H54 (cell line): ENCODE measurements at regions not wholly inside any gene's neighbourhood (a gene's known extent, or its start where the extent isn't known, plus 50 kb on each side); places are given as distances from the start of the nearest gene placed in this dataset.

Experiments used
- DNase-seq: peaks from one replicate; pipeline ENCODE4 v3.0.0; 2011; ENCODE audit warnings: low spot score, mixed read lengths; ENCODE audit not compliant: insufficient read length
- FAIRE-seq: peaks from 3 replicates; lab custom pipeline; 2011; peaks lifted over from hg19 to GRCh38; lab: Jason Lieb, UNC
- POLR2A ChIP-seq: IDR thresholded peaks from 2 replicates; pipeline ENCODE4 v1.6.1; 2011; ENCODE audit warnings: low read depth, mild to moderate bottlenecking, low read length

DNA sequence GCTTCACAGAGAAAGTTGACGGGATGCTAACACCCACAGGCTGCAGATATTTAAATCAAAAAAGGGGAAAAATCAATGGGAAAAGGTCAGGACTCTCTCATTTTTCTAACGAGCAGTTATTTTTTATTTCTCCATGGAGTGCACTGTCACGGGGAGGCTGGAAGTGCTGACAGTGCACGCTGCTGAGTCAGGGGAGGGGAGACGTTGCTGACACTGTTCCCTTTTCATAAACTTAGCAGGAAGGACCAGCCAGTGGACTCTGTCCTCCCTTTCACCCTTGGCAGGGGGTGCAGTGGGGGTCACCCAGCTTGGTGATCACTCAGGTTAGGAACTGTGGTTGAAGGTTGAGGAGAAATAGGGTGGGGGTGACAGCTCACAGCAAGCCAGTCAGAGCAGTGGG lies 65.6 kb upstream of the FUT8 start:
- DNase-seq, result no peak
- no peak for TF ChIP-seq POLR2A
- no peak for FAIRE-seq

DNA sequence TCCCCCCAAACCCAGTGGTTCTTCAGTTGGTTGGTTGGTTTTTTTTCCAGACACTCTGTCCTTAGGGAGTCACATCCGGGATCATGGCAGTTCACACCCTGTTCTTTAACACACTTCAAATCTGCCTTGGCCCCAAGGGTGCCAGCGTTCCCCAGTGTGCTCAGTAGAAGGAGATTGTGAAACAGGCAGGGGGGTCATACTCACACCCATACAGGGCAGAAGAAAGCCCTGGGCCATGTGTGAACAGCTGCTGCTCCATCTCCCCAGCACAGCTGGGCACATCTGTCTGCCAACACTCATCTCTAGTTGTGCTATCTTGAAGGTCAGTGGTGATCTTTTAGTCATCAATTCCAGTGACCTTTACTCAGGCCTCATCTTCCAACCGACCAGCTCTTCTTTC lies 64.4 kb upstream of the FUT8 start:
- FAIRE-seq (no peak), DNase-seq (no peak)
- no peak for TF ChIP-seq POLR2A

DNA sequence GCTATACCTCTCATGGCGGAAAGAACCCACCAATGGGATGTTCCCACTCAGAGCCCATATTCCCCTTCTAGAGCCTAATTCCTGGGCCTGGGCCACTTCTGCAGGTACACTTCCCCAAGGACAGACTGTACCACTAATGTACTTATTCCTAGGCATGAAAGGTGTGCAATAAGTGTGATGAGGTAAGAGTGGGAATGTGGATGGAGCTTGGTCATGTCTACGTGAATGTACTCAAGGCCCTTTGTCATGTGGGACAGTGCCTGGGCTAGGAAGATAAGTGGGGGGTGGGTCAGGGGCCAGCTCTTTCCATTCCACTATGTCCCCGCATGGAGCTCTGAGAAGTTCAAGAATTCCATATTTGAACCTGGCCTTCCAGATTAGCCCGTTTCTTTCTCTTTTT lies 63.4 kb upstream of the FUT8 start:
- FAIRE-seq (no peak), DNase-seq (no peak)
- no peak for TF ChIP-seq POLR2A

DNA sequence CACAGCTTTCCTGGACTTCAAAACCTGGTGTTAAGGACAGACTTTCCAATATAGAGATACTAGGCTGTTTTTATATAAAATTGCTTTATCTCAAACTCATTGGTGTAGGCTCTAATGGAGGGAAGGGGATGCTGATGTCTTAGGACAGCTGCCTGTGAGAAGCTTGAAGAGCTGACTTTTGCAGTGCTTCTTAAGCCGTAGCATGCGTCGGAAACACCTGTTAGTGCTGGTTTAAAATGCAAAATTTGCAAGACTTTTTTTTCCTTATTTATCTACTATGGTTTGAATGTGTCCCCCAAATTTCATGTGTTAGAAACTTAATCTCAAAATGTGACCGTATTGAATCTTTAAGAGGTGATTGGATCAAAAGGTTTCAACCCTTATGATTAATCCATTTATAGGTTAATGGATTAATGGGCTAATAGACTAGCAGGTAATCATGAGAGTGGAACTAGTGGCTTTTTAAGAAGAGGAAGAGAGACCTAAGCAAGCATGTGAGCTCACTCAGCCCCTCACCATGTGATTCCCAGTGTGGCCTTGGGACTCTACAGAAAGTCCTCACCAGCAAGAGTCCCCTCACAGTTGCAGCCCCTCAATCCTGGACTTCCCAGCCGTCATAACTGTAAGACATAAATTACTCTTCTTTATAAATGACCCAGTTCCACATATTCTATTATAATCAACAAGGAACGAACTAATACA lies 60.9 kb upstream of the FUT8 start:
- no peak for DNase-seq
- no peak for FAIRE-seq
- no peak for TF ChIP-seq POLR2A

DNA sequence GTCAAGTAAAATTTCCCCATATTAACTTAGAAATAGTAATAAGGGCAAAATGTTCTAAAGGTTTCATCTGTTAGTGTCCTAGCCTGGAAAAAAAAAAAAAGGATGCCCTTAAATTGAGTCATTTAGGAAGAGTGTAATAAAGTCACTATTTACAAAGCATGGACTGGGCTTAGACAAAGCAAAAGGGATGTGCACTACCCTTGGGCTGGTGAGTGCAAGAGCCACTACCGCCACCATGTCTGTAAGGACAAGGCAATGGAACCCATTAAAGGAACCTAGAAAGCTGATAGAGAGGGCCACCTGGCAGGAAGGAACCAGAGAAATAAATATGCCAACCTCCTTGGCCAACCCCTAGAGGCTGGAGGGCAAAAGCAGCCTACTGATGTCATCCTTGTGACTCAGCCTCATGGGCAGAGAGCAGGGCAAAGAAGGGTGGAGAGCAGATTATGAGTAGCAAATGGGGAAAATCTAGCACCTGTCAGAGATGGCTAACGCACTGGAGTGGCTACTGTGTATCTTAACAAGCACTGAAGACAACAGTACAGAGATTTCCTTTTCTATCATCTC lies 59.5 kb upstream of the FUT8 start:
- no peak for TF ChIP-seq POLR2A
- peak; percentile 97 for FAIRE-seq
- peak; percentile 69 for DNase-seq

DNA sequence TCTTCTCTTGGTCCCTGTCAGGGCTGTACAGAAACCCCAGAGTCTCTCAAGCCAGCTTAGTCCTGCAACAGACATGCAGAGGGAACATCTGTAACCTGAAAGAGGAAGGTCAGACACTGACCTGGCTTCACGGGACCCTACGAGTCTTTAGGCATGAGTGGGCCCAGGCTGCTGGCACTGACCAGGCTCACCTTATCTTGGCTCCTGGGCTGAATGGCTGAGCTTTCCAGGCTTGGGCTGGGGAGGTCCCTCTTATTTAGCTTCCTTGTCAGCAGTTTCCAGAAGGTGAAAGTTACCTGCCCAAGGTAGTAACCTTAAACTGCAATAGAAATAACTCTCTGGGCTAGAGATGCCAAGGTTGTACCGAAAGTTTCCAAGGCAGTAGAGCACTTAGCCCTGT lies 58.4 kb upstream of the FUT8 start:
- DNase-seq, result no peak
- FAIRE-seq, result no peak
- no peak for TF ChIP-seq POLR2A

DNA sequence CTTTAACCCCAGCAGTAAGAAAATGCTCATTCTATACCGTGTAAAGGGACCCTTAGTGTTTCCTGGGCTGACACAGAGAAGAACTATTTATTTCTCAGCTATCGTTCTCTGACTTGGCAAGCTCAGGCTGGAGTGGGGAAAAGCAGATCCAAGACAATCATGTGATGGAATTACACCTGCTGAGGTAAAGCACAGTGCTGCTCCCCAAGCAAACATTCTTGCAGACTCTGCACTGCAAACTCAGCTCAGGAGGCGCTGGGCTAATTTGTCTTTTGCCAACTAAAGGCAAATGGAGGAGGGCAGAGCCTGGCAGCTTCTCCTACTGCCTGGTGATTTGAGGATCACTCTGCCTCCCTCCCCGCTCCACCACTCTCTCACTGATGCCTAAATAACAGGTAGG lies 57.8 kb upstream of the FUT8 start:
- DNase-seq (no peak), FAIRE-seq (no peak)
- no peak for TF ChIP-seq POLR2A

DNA sequence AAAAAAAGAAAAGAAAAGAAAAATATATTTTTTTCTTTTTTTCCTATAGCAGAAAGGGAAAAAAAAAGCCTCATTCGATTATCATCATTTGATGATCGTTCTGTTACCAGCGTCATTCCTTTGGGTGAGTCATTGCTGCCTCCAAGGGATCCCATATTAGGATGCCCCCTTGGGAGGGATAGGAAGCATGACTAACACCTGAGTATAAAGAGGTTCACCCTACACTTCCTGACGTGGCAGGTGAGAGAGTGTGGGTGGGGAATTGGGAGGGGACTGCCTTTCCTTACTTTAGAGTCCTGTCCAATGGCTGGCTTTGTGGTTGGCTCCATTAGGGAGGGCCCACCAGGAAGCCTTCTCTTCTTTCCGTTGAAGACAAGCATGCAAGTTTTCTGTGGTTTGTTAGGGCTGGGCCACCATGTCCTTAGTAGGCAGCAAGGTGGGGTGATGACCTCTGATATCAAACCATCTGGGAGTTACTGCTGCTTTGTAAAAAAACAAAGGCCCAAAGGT lies 56.1 kb upstream of the FUT8 start:
- TF ChIP-seq POLR2A, result no peak
- FAIRE-seq, result peak; percentile 99
- DNase-seq, result peak; percentile 71

DNA sequence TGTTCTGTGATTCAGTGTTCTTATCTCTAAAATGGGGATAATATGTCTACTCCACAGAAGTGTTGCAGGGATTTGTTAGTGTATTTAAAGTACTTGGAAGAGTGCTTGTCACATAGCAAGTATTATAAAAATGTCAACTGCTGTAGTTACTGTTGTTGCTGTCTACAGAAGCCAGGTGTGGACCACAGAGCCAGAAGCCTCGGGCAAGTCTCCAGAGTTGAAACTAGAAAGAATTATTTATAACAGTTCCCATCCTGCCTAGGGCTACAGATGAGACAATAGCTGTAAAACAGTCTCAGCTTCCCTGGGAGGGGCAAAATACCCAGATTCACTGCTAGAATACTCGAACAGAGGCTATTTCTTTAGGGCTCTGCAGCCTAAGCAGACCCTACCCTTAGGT lies 55.4 kb upstream of the FUT8 start:
- no peak for TF ChIP-seq POLR2A
- FAIRE-seq (no peak), DNase-seq (no peak)

DNA sequence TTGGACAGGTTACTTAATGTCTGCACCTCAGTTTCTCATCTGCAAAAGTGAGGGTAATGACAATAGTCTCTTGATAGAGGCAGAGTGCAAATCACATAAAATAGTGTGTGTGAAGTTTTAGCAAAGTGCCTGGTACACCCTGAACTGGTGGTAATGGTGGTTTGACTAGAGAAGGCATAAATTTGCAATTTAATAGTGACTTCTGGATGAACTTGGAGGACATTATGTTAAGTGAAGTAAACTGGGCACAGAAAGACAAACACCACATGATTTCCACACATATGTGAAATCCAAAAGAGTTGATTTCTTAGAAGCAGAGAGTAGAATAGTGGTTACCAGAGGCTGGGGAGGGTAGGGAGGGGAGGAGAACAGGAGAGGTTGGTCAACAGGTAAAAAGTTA lies 54.8 kb upstream of the FUT8 start:
- DNase-seq (no peak), FAIRE-seq (no peak)
- TF ChIP-seq POLR2A, result no peak

DNA sequence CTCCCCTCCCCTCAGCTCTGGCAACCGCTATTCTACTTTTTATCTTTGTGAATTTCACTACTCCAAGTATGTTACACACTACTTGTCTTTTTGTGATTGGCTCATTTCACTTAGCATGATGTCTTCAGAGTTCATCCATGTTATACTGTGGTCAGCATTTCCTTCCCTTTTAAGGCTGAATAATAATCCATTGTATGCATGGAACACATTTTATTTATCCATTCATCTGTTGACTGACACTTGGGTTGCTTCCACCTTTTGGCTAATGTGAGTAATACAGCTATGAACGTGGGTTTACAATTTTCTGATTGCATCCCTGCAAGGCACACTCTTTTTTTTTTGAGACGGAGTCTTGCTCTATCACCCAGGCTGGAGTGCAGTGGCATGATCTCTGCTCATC lies 53.0 kb upstream of the FUT8 start:
- no peak for DNase-seq
- FAIRE-seq, result peak; percentile 36
- TF ChIP-seq POLR2A, result no peak

DNA sequence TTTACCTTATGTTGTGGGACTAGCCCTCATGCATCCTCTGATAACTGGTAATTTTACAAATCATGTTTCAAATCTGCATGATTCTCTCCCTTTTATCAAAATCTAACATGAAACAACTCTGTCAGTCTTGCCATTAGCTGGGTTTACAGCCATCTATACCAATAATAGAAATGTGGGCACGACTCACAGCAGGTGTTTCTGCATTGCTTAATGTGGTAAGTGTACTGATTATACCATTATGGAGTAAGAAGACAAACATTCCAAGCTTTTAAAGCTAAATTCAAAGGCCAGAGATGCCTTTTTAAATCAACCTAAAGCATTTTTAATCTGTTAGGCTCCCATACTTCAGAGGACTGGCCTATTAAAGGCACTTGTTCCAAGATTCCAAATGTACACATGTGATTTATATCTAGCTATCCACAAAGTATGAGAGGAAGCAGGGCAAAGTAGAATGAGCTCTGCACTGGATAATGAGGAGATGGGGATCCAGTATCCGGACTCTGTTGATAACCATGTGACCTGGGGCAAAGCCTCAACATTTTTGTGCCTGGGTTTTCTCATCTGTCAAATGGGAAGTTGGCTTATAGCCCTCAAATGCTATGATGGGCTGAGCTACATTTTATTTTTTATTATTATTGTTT lies 52.3 kb upstream of the FUT8 start:
- TF ChIP-seq POLR2A, result no peak
- DNase-seq (no peak), FAIRE-seq (peak; percentile 11)

DNA sequence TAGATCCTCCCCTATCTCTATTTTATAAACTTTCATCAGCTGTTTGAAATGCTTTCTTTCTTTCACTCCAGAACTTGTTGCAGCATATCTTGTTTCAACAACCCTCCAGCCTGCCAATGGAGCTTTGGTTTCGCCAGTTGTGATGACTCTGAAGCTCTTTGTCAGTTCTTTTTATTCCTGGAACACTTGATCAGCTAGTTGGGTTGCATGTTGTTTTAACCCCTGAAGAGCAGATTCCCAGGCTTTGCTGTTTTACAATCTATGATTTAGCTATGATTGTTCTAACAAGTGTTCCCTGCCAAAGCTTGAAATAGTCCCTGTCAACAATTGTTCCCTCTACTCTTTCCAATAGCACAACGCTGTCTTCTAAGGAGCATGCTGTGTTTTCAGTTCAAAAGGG lies 50.6 kb upstream of the FUT8 start:
- DNase-seq (no peak), FAIRE-seq (peak; percentile 30)
- TF ChIP-seq POLR2A, result no peak
